ENCODE measurements at regions not wholly inside any gene's neighbourhood (a gene's known extent, or its start where the extent isn't known, plus 50 kb on each side); places are given as distances from the start of the nearest gene placed in this dataset.

DNA sequence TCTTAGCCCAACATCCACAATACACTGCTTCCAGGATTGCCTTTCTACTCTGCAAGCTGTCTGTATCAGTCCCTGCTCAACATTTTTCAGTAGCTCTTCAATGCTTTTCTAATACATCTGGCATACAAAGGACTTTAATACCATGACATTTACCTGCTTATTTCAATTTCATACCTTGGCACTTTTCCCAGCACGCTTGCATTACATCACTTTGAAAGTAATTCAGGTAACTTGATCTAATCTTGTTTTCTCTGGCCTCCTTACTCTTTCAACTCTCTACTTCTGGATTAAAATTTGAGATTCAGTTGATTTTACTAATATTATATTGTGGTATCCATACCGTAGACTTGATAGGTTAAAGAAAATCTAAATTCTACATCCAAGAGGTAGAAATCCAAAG lies 103.0 kb downstream of the PTGS2 start:
- Histone ChIP-seq H3K27me3 (ENCODE audit: control insufficient read depth in 1 of 2, insufficient read depth in 2 of 2, low read length in 2 of 2) (no peaks in the 10 kb centered on the region), H3K4me3 (ENCODE audit: low read depth in 1 of 2, low read length in 2 of 2) (no peak overlapping the region), H3K9ac (ENCODE audit: low read length) (no peak overlapping the region), H3K9me3 (ENCODE audit: low read length) (no peaks in the 10 kb centered on the region), H3K4me1 (ENCODE audit: insufficient read depth, low read length) (no peaks in the 10 kb centered on the region), H3K27ac (ENCODE audit: low read depth, low read length) (no peak overlapping the region), H3K36me3 (ENCODE audit: insufficient read depth, low read length) (no peaks in the 10 kb centered on the region)

- H3K36me3 ChIP-seq (ENCODE audit: insufficient read depth, low read length) = no peaks in the 10 kb centered on the region
- no peaks in the 10 kb centered on the region for H3K9me3 ChIP-seq (ENCODE audit: low read length)
- H3K9ac ChIP-seq (ENCODE audit: low read length) = no peak overlapping the region
- H3K4me3 ChIP-seq (ENCODE audit: low read depth in 1 of 2, low read length in 2 of 2) = no peak overlapping the region
- H3K27ac ChIP-seq (ENCODE audit: low read depth, low read length) = no peak overlapping the region
- no peaks in the 10 kb centered on the region for H3K4me1 ChIP-seq (ENCODE audit: insufficient read depth, low read length)
- H3K27me3 ChIP-seq (ENCODE audit: control insufficient read depth in 1 of 2, insufficient read depth in 2 of 2, low read length in 2 of 2) = no peaks in the 10 kb centered on the region
Observed at GRCh38 chr1:186575348-186575747, 104.9 kb downstream of the PTGS2 start.

GRCh38 chr1:186574926-186575325 lies 105.3 kb downstream of the PTGS2 start:
- Histone ChIP-seq H3K9me3 (ENCODE audit: low read length) (no peaks in the 10 kb centered on the region), H3K4me3 (ENCODE audit: low read depth in 1 of 2, low read length in 2 of 2) (no peak overlapping the region), H3K9ac (ENCODE audit: low read length) (no peak overlapping the region), H3K27me3 (ENCODE audit: control insufficient read depth in 1 of 2, insufficient read depth in 2 of 2, low read length in 2 of 2) (no peaks in the 10 kb centered on the region), H3K27ac (ENCODE audit: low read depth, low read length) (no peak overlapping the region), H3K4me1 (ENCODE audit: insufficient read depth, low read length) (no peaks in the 10 kb centered on the region), H3K36me3 (ENCODE audit: insufficient read depth, low read length) (no peaks in the 10 kb centered on the region)

DNA sequence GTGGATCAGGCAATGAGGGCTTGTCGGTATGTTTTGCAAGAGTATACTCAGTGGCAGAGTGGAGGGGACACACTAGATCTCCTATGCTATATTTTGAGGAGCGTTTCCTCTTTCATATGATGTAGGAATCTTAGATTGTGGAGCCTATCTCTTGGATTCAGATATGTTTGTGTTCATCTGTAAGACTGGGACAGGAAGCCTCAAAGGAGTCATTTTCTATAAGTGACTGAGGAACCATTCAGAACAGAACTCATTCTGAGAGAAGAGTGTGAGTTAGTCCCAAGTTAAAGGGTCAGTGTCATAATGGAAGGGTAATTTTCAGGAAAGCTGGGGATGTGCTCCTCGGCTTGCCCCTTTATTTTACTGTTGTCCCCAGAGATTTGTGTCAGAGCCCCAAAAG lies 107.7 kb downstream of the PTGS2 start:
- Histone ChIP-seq H3K9ac (ENCODE audit: low read length) (no peak overlapping the region), H3K27ac (ENCODE audit: low read depth, low read length) (no peak overlapping the region), H3K36me3 (ENCODE audit: insufficient read depth, low read length) (no peaks in the 10 kb centered on the region), H3K9me3 (ENCODE audit: low read length) (no peaks in the 10 kb centered on the region), H3K4me1 (ENCODE audit: insufficient read depth, low read length) (no peaks in the 10 kb centered on the region), H3K27me3 (ENCODE audit: control insufficient read depth in 1 of 2, insufficient read depth in 2 of 2, low read length in 2 of 2) (no peaks in the 10 kb centered on the region), H3K4me3 (ENCODE audit: low read depth in 1 of 2, low read length in 2 of 2) (no peak overlapping the region)

GRCh38 chr1:186571771-186572170 lies 108.5 kb downstream of the PTGS2 start:
- H3K27ac ChIP-seq (ENCODE audit: low read depth, low read length) = no peak overlapping the region
- H3K36me3 ChIP-seq (ENCODE audit: insufficient read depth, low read length) = no peaks in the 10 kb centered on the region
- no peaks in the 10 kb centered on the region for H3K9me3 ChIP-seq (ENCODE audit: low read length)
- H3K27me3 ChIP-seq (ENCODE audit: control insufficient read depth in 1 of 2, insufficient read depth in 2 of 2, low read length in 2 of 2) = no peaks in the 10 kb centered on the region
- H3K4me1 ChIP-seq (ENCODE audit: insufficient read depth, low read length) = no peaks in the 10 kb centered on the region
- no peak overlapping the region for H3K4me3 ChIP-seq (ENCODE audit: low read depth in 1 of 2, low read length in 2 of 2)
- H3K9ac ChIP-seq (ENCODE audit: low read length) = no peak overlapping the region

GRCh38 chr1:186569856-186570255 lies 108.9 kb upstream of the PDC start:
- H3K9me3 ChIP-seq (ENCODE audit: low read length) = no peaks in the 10 kb centered on the region

GRCh38 chr1:186568221-186568620 lies 107.3 kb upstream of the PDC start:
- Histone ChIP-seq H3K9ac (ENCODE audit: low read length) (no peak overlapping the region), H3K36me3 (ENCODE audit: insufficient read depth, low read length) (no peaks in the 10 kb centered on the region), H3K4me1 (ENCODE audit: insufficient read depth, low read length) (no peaks in the 10 kb centered on the region), H3K27me3 (ENCODE audit: control insufficient read depth in 1 of 2, insufficient read depth in 2 of 2, low read length in 2 of 2) (no peaks in the 10 kb centered on the region), H3K27ac (ENCODE audit: low read depth, low read length) (no peak overlapping the region), H3K9me3 (ENCODE audit: low read length) (no peaks in the 10 kb centered on the region), H3K4me3 (ENCODE audit: low read depth in 1 of 2, low read length in 2 of 2) (no peak overlapping the region)

More at GRCh38 chr1:186569856-186570255, 108.9 kb upstream of the PDC start:
- H3K4me1 ChIP-seq (ENCODE audit: insufficient read depth, low read length) = no peaks in the 10 kb centered on the region
- no peaks in the 10 kb centered on the region for H3K36me3 ChIP-seq (ENCODE audit: insufficient read depth, low read length)
- no peak overlapping the region for H3K9ac ChIP-seq (ENCODE audit: low read length)
- no peaks in the 10 kb centered on the region for H3K27me3 ChIP-seq (ENCODE audit: control insufficient read depth in 1 of 2, insufficient read depth in 2 of 2, low read length in 2 of 2)
- no peak overlapping the region for H3K27ac ChIP-seq (ENCODE audit: low read depth, low read length)
- no peak overlapping the region for H3K4me3 ChIP-seq (ENCODE audit: low read depth in 1 of 2, low read length in 2 of 2)

DNA sequence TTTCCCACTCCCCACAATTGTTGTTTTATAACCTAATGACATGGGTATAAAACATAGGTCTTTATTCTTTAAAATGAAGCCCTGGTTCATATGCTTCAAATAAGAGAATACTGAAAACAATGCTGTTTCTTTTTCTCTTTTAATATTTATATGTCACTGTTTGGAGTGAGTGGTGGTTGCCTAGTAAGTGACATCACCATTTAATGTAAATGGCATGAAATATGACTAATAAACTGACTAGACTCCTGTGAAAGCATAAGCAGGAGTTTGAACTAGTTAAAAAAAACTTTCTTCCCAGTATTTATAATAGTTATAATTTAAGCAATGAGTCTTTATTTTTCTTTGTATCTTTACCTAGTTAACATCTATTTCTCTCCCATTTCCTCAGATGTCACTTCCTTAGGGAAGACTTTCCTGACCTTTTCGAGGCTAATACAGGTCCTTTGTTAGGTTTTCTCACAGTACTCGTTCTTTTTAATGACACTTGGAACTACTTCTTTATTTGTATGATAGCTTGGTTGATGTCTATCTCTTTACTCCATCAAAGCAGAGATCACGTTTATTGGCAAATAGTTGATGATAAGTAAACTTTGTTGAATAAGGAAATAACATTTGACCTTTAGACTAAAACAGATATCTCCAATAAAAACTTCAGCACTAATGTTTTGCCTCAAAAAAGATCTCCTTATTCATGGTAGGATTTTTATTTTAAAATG lies 105.4 kb upstream of the PDC start:
- no peaks in the 10 kb centered on the region for H3K9me3 ChIP-seq (ENCODE audit: low read length)
- no peaks in the 10 kb centered on the region for H3K4me1 ChIP-seq (ENCODE audit: insufficient read depth, low read length)
- no peak overlapping the region for H3K27ac ChIP-seq (ENCODE audit: low read depth, low read length)
- H3K4me3 ChIP-seq (ENCODE audit: low read depth in 1 of 2, low read length in 2 of 2) = no peak overlapping the region
- H3K9ac ChIP-seq (ENCODE audit: low read length) = no peak overlapping the region
- no peaks in the 10 kb centered on the region for H3K27me3 ChIP-seq (ENCODE audit: control insufficient read depth in 1 of 2, insufficient read depth in 2 of 2, low read length in 2 of 2)
- no peaks in the 10 kb centered on the region for H3K36me3 ChIP-seq (ENCODE audit: insufficient read depth, low read length)

- H3K27ac ChIP-seq (ENCODE audit: low read depth, low read length) = no peak overlapping the region
- no peaks in the 10 kb centered on the region for H3K9me3 ChIP-seq (ENCODE audit: low read length)
- H3K4me1 ChIP-seq (ENCODE audit: insufficient read depth, low read length) = no peaks in the 10 kb centered on the region
- no peaks in the 10 kb centered on the region for H3K27me3 ChIP-seq (ENCODE audit: control insufficient read depth in 1 of 2, insufficient read depth in 2 of 2, low read length in 2 of 2)
- no peak overlapping the region for H3K9ac ChIP-seq (ENCODE audit: low read length)
- no peak overlapping the region for H3K4me3 ChIP-seq (ENCODE audit: low read depth in 1 of 2, low read length in 2 of 2)
- no peaks in the 10 kb centered on the region for H3K36me3 ChIP-seq (ENCODE audit: insufficient read depth, low read length)
Observed at GRCh38 chr1:186564582-186564981, 103.7 kb upstream of the PDC start.

GRCh38 chr1:186559601-186560116 lies 98.7 kb upstream of the PDC start:
- H3K36me3 ChIP-seq (ENCODE audit: insufficient read depth, low read length) = no peaks in the 10 kb centered on the region
- H3K27ac ChIP-seq (ENCODE audit: low read depth, low read length) = no peak overlapping the region
- H3K4me1 ChIP-seq (ENCODE audit: insufficient read depth, low read length) = no peaks in the 10 kb centered on the region

GRCh38 chr1:186557147-186557777 lies 96.3 kb upstream of the PDC start:
- no peak overlapping the region for H3K4me3 ChIP-seq (ENCODE audit: low read depth in 1 of 2, low read length in 2 of 2)

More at GRCh38 chr1:186559601-186560116, 98.7 kb upstream of the PDC start:
- H3K9ac ChIP-seq (ENCODE audit: low read length) = no peak overlapping the region
- H3K27me3 ChIP-seq (ENCODE audit: control insufficient read depth in 1 of 2, insufficient read depth in 2 of 2, low read length in 2 of 2) = no peaks in the 10 kb centered on the region
- H3K4me3 ChIP-seq (ENCODE audit: low read depth in 1 of 2, low read length in 2 of 2) = no peak overlapping the region
- H3K9me3 ChIP-seq (ENCODE audit: low read length) = no peaks in the 10 kb centered on the region

GRCh38 chr1:186550832-186551231 lies 89.9 kb upstream of the PDC start:
- Histone ChIP-seq H3K27me3 (ENCODE audit: control insufficient read depth in 1 of 2, insufficient read depth in 2 of 2, low read length in 2 of 2) (no peaks in the 10 kb centered on the region), H3K4me1 (ENCODE audit: insufficient read depth, low read length) (no peaks in the 10 kb centered on the region)

More at GRCh38 chr1:186557147-186557777, 96.3 kb upstream of the PDC start:
- Histone ChIP-seq H3K27me3 (ENCODE audit: control insufficient read depth in 1 of 2, insufficient read depth in 2 of 2, low read length in 2 of 2) (no peaks in the 10 kb centered on the region), H3K27ac (ENCODE audit: low read depth, low read length) (no peak overlapping the region), H3K36me3 (ENCODE audit: insufficient read depth, low read length) (no peaks in the 10 kb centered on the region), H3K4me1 (ENCODE audit: insufficient read depth, low read length) (no peaks in the 10 kb centered on the region), H3K9me3 (ENCODE audit: low read length) (no peaks in the 10 kb centered on the region), H3K9ac (ENCODE audit: low read length) (no peak overlapping the region)

More at GRCh38 chr1:186550832-186551231, 89.9 kb upstream of the PDC start:
- H3K36me3 ChIP-seq (ENCODE audit: insufficient read depth, low read length) = no peaks in the 10 kb centered on the region
- H3K27ac ChIP-seq (ENCODE audit: low read depth, low read length) = no peak overlapping the region
- H3K9me3 ChIP-seq (ENCODE audit: low read length) = no peaks in the 10 kb centered on the region
- H3K9ac ChIP-seq (ENCODE audit: low read length) = no peak overlapping the region
- no peak overlapping the region for H3K4me3 ChIP-seq (ENCODE audit: low read depth in 1 of 2, low read length in 2 of 2)
